Caco-2 (cell line): ENCODE measurements at regions not wholly inside any gene's neighbourhood (a gene's known extent, or its start where the extent isn't known, plus 50 kb on each side); places are given as distances from the start of the nearest gene placed in this dataset.

Experiments
- BruUV-seq: library from RNA; stranded (reverse); fragments of 400-500 nt; replicated peaks from 2 replicates; lab custom pipeline; 2021; lab: Mats Ljungman, UMichigan
- CTCF ChIA-PET: fragments of 300-600 bp; sonication (Branson Sonifier 250); formaldehyde crosslinking; loops from one replicate; lab custom pipeline; 2022; ENCODE audit warnings: antibody characterized with exemption; lab: Charles Lee
- POLR2A ChIA-PET: fragments of 300-600 bp; sonication (Branson Sonifier 250); formaldehyde crosslinking; loops from one replicate; lab custom pipeline; 2022; ENCODE audit warnings: antibody characterized with exemption; lab: Charles Lee
- DNase-seq, 2 experiments: peaks; one replicate each; pipeline versions ENCODE4 v3.0.0 to v3.0.0-alpha.2; 2020 to 2022
- H3K27me3 ChIP-seq: replicated peaks from 2 replicates; pipeline ENCODE4 v1.6.0; 2011; ENCODE audit warnings: low read length; ENCODE audit not compliant: control insufficient read depth, insufficient read depth
- H3K36me3 ChIP-seq: 2 replicates; pipeline ENCODE4 v1.5.1; 2011; ENCODE audit warnings: low read length; ENCODE audit not compliant: control insufficient read depth, insufficient read depth
- H3K4me1 ChIP-seq: fragments of 250-450 bp; sonication (Bioruptor Pico); 2 replicates; pipeline ENCODE4 v1.5.1; 2020; ENCODE audit warnings: mild to moderate bottlenecking
- H3K4me3 ChIP-seq: 2 replicates; pipeline ENCODE4 v1.5.1; 2011; ENCODE audit warnings: low read depth, mild to moderate bottlenecking, control low read depth, low read length
- H3K9me3 ChIP-seq: fragments of 250-450 bp; sonication (Bioruptor Pico); 2 replicates; pipeline ENCODE4 v1.5.1; 2020; ENCODE audit warnings: mild to moderate bottlenecking, moderate library complexity
- H3K27ac Mint-ChIP-seq: one replicate; pipeline ENCODE4 v1.8.0; 2022; ENCODE audit warnings: mixed read lengths; ENCODE audit not compliant: unreplicated experiment
- H3K27me3 Mint-ChIP-seq: one replicate; pipeline ENCODE4 v1.8.0; 2022; ENCODE audit warnings: mixed read lengths; ENCODE audit not compliant: insufficient read depth, unreplicated experiment
- H3K36me3 Mint-ChIP-seq: one replicate; pipeline ENCODE4 v1.8.0; 2022; ENCODE audit warnings: mild to moderate bottlenecking, mixed read lengths; ENCODE audit not compliant: insufficient read depth, unreplicated experiment
- H3K4me1 Mint-ChIP-seq: one replicate; pipeline ENCODE4 v1.8.0; 2022; ENCODE audit warnings: low read depth, mixed read lengths; ENCODE audit not compliant: unreplicated experiment
- H3K4me3 Mint-ChIP-seq: one replicate; pipeline ENCODE4 v1.8.0; 2022; ENCODE audit warnings: mild to moderate bottlenecking, moderate library complexity, mixed read lengths; ENCODE audit not compliant: unreplicated experiment
- H3K9me3 Mint-ChIP-seq: one replicate; pipeline ENCODE4 v1.8.0; 2022; ENCODE audit warnings: mixed read lengths; ENCODE audit not compliant: unreplicated experiment
- intact Hi-C: fragments of 100-400 bp; cut with micrococcal nuclease; formaldehyde crosslinking; loops from one replicate; pipeline ENCODE4 v1.10.0; 2022; ENCODE audit not compliant: unreplicated experiment
- TF ChIP-seq, protein P1 (sequence below), 2 experiments: fragments of 200-600 bp in 1 of 2; IDR thresholded peaks; 1 replicate in 1 of 2; 2 replicates in 1 of 2; pipeline versions ENCODE4 v1.5.1 to v1.8.0; 2011 to 2022; ENCODE audit warnings: antibody characterized with exemption in 1 of 2, control low read depth in 1 of 2, inconsistent platforms in 1 of 2, low read depth in 1 of 2, low read length in 1 of 2, mild to moderate bottlenecking in 1 of 2, moderate library complexity in 1 of 2; ENCODE audit not compliant: insufficient read depth in 1 of 2, severe bottlenecking in 1 of 2, unreplicated experiment in 1 of 2

DNA sequence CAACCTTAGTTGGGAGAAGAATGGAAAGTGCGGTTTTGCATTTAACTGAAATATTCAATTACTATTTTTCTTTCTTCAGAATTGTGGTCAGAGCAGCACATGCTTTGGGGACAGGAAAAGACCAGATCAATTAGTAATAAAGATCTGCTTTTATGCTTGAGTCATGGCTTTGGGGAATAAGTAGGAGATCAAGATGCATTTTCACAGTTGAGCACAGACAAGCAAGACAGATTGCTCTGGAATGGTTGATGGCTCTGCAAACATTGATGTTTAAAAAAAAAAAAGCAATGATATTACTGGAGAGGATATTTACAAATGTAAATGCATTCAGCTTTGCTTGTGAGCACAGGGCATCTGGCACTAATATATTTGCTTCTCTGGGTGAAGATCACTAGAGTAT is 224.4 kb upstream of the SASH1 start:
- Mint-ChIP-seq H3K27ac (no peak overlapping the region), H3K4me1 (peaks cover 5% of the 10 kb centered on the region), H3K4me3 (no peak overlapping the region), H3K36me3 (no peaks in the 10 kb centered on the region), H3K9me3 (no peaks in the 10 kb centered on the region), H3K27me3 (no peaks in the 10 kb centered on the region)
- Histone ChIP-seq H3K4me1 (no peaks in the 10 kb centered on the region), H3K27me3 (no peaks in the 10 kb centered on the region), H3K9me3 (no peaks in the 10 kb centered on the region), H3K4me3 (no peak overlapping the region), H3K36me3 (no peaks in the 10 kb centered on the region)
- TF ChIP-seq, protein P1, sequence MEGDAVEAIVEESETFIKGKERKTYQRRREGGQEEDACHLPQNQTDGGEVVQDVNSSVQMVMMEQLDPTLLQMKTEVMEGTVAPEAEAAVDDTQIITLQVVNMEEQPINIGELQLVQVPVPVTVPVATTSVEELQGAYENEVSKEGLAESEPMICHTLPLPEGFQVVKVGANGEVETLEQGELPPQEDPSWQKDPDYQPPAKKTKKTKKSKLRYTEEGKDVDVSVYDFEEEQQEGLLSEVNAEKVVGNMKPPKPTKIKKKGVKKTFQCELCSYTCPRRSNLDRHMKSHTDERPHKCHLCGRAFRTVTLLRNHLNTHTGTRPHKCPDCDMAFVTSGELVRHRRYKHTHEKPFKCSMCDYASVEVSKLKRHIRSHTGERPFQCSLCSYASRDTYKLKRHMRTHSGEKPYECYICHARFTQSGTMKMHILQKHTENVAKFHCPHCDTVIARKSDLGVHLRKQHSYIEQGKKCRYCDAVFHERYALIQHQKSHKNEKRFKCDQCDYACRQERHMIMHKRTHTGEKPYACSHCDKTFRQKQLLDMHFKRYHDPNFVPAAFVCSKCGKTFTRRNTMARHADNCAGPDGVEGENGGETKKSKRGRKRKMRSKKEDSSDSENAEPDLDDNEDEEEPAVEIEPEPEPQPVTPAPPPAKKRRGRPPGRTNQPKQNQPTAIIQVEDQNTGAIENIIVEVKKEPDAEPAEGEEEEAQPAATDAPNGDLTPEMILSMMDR (IDR thresholded peaks at IDR 0.05; ENCODE audit: insufficient read depth in 1 of 2, low read depth in 1 of 2, low read length in 1 of 2, severe bottlenecking in 1 of 2, unreplicated experiment in 1 of 2), result no peak
- CTCF ChIA-PET, result no interaction called here
- POLR2A ChIA-PET, result no interaction called here
- intact Hi-C loops, result no loop called here
- no peak for DNase-seq
- BruUV-seq, result no TSS peak

DNA sequence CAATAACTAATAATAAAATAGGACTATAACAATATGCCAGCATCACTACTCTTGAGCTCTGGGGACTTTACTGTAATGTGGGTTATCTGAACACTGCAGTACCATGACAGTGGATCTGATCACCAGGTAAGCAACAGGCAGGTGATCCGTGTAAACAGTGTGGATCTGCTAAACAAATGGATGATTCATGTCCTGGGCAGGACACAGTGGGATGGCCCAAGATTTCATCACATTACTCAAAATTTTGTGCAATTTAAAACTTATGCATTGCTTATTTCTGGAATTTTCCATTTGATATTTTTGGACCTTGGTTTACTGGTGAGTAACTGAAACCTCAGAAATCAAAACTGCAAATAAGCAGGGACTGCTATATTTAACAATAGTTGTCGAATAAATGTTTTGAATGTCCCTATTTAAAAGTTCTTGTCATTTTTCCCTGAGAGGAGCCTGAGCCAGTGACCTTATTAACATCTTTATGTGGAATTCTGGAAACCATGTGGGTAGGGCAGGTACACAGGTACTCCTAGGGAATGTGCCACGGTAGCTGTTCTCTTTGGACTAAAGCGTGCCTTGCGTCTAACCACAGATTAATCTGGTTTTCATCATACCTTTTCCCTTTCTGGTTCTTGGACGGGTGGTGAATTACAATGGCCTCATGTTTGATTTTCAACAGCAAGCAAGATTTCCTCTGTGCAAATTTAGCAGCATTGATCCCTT is 214.5 kb upstream of the SASH1 start:
- POLR2A ChIA-PET, result no interaction called here
- no peak overlapping the region for H3K27ac Mint-ChIP-seq
- no peaks in the 10 kb centered on the region for H3K4me1 Mint-ChIP-seq
- H3K27me3 ChIP-seq, result no peaks in the 10 kb centered on the region
- DNase-seq, result no peak
- no peaks in the 10 kb centered on the region for H3K9me3 Mint-ChIP-seq
- H3K36me3 Mint-ChIP-seq, result no peaks in the 10 kb centered on the region
- BruUV-seq, result no TSS peak
- no peak overlapping the region for H3K4me3 Mint-ChIP-seq
- H3K4me3 ChIP-seq, result no peak overlapping the region
- intact Hi-C loops, result no loop called here
- H3K27me3 Mint-ChIP-seq, result no peaks in the 10 kb centered on the region
- H3K36me3 ChIP-seq, result no peaks in the 10 kb centered on the region
- CTCF ChIA-PET, result no interaction called here
- peaks cover 5% of the 10 kb centered on the region for H3K4me1 ChIP-seq
- TF ChIP-seq, protein P1 (IDR thresholded peaks at IDR 0.05; ENCODE audit: insufficient read depth in 1 of 2, low read depth in 1 of 2, low read length in 1 of 2, severe bottlenecking in 1 of 2, unreplicated experiment in 1 of 2), result no peak
- H3K9me3 ChIP-seq, result no peaks in the 10 kb centered on the region

DNA sequence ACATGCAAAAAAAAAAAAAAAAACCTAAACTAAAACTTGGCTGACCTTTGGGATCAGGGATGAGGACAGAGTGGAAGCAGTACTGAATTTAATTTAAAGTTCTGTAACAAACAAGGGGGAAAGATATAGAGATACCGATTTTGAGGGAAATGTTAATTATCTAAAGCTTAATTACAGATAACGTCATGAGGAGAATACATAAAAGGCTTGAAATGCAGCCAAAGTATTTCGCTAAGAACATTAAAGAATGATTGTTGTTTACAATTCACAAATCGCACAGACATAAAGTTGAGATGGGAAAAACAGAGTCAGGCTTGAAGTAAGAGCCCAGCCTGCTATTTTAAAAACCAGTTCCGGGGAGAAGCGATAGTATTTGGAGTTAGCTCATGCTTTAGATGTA is 208.0 kb upstream of the SASH1 start:
- DNase-seq, result no peak
- Mint-ChIP-seq H3K27me3 (no peaks in the 10 kb centered on the region), H3K4me1 (peaks cover 7% of the 10 kb centered on the region), H3K9me3 (no peaks in the 10 kb centered on the region), H3K4me3 (no peak overlapping the region), H3K36me3 (peaks cover 4% of the 10 kb centered on the region), H3K27ac (no peak overlapping the region)
- H3K4me3 ChIP-seq, result no peak overlapping the region
- peaks cover 14% of the 10 kb centered on the region for H3K4me1 ChIP-seq
- CTCF ChIA-PET, result no interaction called here
- BruUV-seq, result no TSS peak
- no peaks in the 10 kb centered on the region for H3K36me3 ChIP-seq
- intact Hi-C loops, result no loop called here
- no peaks in the 10 kb centered on the region for H3K9me3 ChIP-seq
- POLR2A ChIA-PET, result no interaction called here
- no peaks in the 10 kb centered on the region for H3K27me3 ChIP-seq
- TF ChIP-seq, protein P1 (IDR thresholded peaks at IDR 0.05; ENCODE audit: insufficient read depth in 1 of 2, low read depth in 1 of 2, low read length in 1 of 2, severe bottlenecking in 1 of 2, unreplicated experiment in 1 of 2), result no peak
